22Rv1 (cell line): ENCODE measurements at regions not wholly inside any gene's neighbourhood (a gene's known extent, or its start where the extent isn't known, plus 50 kb on each side); places are given as distances from the start of the nearest gene placed in this dataset.

Experiments
- CTCF ChIP-seq: fragments of 450-650 bp; IDR thresholded peaks from 2 replicates; pipeline ENCODE4 v1.5.1; 2017; ENCODE audit warnings: mild to moderate bottlenecking
- ZFX ChIP-seq: fragments of 450-650 bp; IDR thresholded peaks from 2 replicates; pipeline ENCODE4 v1.6.1; 2017; ENCODE audit warnings: antibody characterized with exemption, borderline replicate concordance

- TF ChIP-seq CTCF (no peak), ZFX (no peak)
These were observed 143.0 kb upstream of the BMPER start for GRCh38 chr7:33762151-33762910.
